ENCODE measurements at regions not wholly inside any gene's neighbourhood (a gene's known extent, or its start where the extent isn't known, plus 50 kb on each side); places are given as distances from the start of the nearest gene placed in this dataset.

- Mint-ChIP-seq H3K27me3 (peaks cover 3% of the 10 kb centered on the region), H3K4me3 (no peak overlapping the region), H3K27ac (no peak overlapping the region), H3K36me3 (no peaks in the 10 kb centered on the region), H3K9me3 (no peaks in the 10 kb centered on the region), H3K4me1 (no peaks in the 10 kb centered on the region)
Observed at GRCh38 chrX:69221239-69222102, 56.2 kb upstream of the PJA1 start.

GRCh38 chrX:69218407-69218997 is 53.2 kb upstream of the PJA1 start:
- no peaks in the 10 kb centered on the region for H3K9me3 Mint-ChIP-seq

GRCh38 chrX:69216911-69217310 is 51.7 kb upstream of the PJA1 start:
- no peaks in the 10 kb centered on the region for H3K4me1 Mint-ChIP-seq
- H3K27me3 Mint-ChIP-seq: no peaks in the 10 kb centered on the region
- H3K27ac Mint-ChIP-seq: no peak overlapping the region
- no peak overlapping the region for H3K4me3 Mint-ChIP-seq
- no peaks in the 10 kb centered on the region for H3K9me3 Mint-ChIP-seq
- no peaks in the 10 kb centered on the region for H3K36me3 Mint-ChIP-seq

More at GRCh38 chrX:69218407-69218997, 53.2 kb upstream of the PJA1 start:
- H3K4me1 Mint-ChIP-seq: no peaks in the 10 kb centered on the region
- peaks cover 3% of the 10 kb centered on the region for H3K27me3 Mint-ChIP-seq
- no peaks in the 10 kb centered on the region for H3K36me3 Mint-ChIP-seq
- H3K4me3 Mint-ChIP-seq: no peak overlapping the region
- H3K27ac Mint-ChIP-seq: no peak overlapping the region

GRCh38 chrX:69216446-69216845 is 51.2 kb upstream of the PJA1 start:
- H3K4me3 Mint-ChIP-seq: no peak overlapping the region
- no peak overlapping the region for H3K27ac Mint-ChIP-seq
- no peaks in the 10 kb centered on the region for H3K36me3 Mint-ChIP-seq

GRCh38 chrX:69215161-69215875 is 50.1 kb upstream of the PJA1 start:
- H3K27me3 Mint-ChIP-seq: peaks cover 2% of the 10 kb centered on the region
- H3K27ac Mint-ChIP-seq: no peak overlapping the region
- no peaks in the 10 kb centered on the region for H3K36me3 Mint-ChIP-seq
- H3K4me3 Mint-ChIP-seq: no peak overlapping the region
- no peaks in the 10 kb centered on the region for H3K9me3 Mint-ChIP-seq
- H3K4me1 Mint-ChIP-seq: no peaks in the 10 kb centered on the region

More at GRCh38 chrX:69216446-69216845, 51.2 kb upstream of the PJA1 start:
- Mint-ChIP-seq H3K4me1 (no peaks in the 10 kb centered on the region), H3K27me3 (peaks cover under 1% of the 10 kb centered on the region), H3K9me3 (no peaks in the 10 kb centered on the region)

Data from IgD-negative memory B cell (primary cell).